ENCODE measurements at regions not wholly inside any gene's neighbourhood (a gene's known extent, or its start where the extent isn't known, plus 50 kb on each side); places are given as distances from the start of the nearest gene placed in this dataset.

DNA sequence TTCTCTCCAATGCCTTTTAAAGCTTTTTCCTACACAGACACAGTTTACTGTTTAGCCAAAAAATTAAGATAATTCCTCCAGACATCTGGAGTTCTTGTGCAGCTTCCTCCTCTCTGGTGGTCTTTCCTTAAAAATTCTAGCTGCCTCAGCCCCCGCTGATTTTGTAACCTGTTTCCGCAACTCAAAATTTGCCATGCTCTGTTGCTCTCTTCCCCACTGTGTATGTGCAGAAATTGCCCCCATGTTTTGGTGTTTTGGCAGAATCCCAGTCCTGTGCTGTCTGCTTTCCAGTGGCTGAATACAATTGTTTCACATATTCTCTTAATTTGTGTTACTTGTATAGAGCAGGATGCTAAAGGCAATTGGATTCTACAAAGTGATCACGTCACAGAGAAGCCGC is 151.7 kb upstream of the PRSS1 start:
- Histone ChIP-seq H3F3A (ENCODE audit: insufficient read depth, low read depth) (no peaks in the 10 kb centered on the region), H3K4me3 (no peak overlapping the region), H3K4me2 (no peak overlapping the region), H4K20me1 (ENCODE audit: insufficient read depth) (no peaks in the 10 kb centered on the region), H3K4me1 (replicated peaks; ENCODE audit: insufficient read depth) (no peaks in the 10 kb centered on the region), H3K9me3 (ENCODE audit: insufficient read depth, low read depth) (no peaks in the 10 kb centered on the region), H3K9me2 (ENCODE audit: insufficient read depth) (no peaks in the 10 kb centered on the region), H3K27ac (no peak overlapping the region), H2AFZ (no peak overlapping the region), H3K36me3 (ENCODE audit: low read depth) (no peaks in the 10 kb centered on the region), H3K79me2 (ENCODE audit: low read depth) (no peaks in the 10 kb centered on the region), H3K27me3 (ENCODE audit: insufficient read depth, low read depth) (no peaks in the 10 kb centered on the region)
- CTCF ChIA-PET: interaction anchor here (1.0 kb wide), 1 partner anchor 10 kb away, joined by 4 read pairs; no protein-coding TSS in a partner anchor
- BruUV-seq (replicated peaks): no TSS peak
- POLR2A ChIA-PET (ENCODE audit: unreplicated experiment): no interaction called here
- TF ChIP-seq EZH2 (IDR thresholded peaks at IDR 0.05; ENCODE audit: low read depth): no peak
- TF ChIP-seq, protein P1, sequence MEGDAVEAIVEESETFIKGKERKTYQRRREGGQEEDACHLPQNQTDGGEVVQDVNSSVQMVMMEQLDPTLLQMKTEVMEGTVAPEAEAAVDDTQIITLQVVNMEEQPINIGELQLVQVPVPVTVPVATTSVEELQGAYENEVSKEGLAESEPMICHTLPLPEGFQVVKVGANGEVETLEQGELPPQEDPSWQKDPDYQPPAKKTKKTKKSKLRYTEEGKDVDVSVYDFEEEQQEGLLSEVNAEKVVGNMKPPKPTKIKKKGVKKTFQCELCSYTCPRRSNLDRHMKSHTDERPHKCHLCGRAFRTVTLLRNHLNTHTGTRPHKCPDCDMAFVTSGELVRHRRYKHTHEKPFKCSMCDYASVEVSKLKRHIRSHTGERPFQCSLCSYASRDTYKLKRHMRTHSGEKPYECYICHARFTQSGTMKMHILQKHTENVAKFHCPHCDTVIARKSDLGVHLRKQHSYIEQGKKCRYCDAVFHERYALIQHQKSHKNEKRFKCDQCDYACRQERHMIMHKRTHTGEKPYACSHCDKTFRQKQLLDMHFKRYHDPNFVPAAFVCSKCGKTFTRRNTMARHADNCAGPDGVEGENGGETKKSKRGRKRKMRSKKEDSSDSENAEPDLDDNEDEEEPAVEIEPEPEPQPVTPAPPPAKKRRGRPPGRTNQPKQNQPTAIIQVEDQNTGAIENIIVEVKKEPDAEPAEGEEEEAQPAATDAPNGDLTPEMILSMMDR (conservative IDR thresholded peaks at IDR 0.05): no peak
- intact Hi-C loops (cut with micrococcal nuclease; ENCODE audit: unreplicated experiment): no loop called here
- DNase-seq: no peak

DNA sequence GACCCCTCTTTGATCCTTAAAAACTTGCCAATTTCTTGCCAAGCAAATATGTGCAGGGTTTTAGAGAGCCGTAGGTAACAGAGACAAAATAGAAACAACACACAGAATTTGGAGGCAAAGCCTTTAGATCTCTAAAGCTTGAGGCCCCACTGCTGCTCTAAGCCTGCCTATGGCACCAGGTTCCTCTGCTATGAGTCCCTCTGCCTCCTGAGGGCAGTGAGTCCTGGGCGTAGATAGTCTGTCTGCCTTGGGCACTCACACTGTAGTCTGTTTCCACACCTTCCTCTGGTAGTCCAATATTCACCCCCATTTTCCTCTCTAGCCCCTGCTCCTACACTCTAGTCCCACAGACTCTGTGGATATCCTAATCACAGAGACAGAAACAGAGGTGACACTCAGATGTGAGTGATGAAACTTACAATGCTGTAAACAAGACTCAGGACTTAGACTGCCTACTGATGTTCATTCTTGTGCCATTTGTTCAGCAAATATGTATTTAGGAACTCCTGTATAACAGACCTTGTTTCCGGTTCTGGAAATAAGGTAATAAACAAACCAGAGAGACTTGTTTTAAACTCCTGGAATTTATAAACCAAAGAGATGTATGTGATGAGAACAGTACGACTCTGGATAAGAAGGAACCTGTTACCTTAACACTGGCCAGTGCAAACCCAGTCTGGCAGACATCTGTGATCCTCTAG is 153.3 kb upstream of the PRSS1 start:
- intact Hi-C loops (cut with micrococcal nuclease; ENCODE audit: unreplicated experiment): no loop called here
- no TSS peak for BruUV-seq (replicated peaks)
- Histone ChIP-seq H3F3A (ENCODE audit: insufficient read depth, low read depth) (no peaks in the 10 kb centered on the region), H3K79me2 (ENCODE audit: low read depth) (no peaks in the 10 kb centered on the region), H2AFZ (peak overlapping the region; percentile 14; the same call in 1 of the 2 replicates), H3K4me3 (no peak overlapping the region), H3K9me2 (ENCODE audit: insufficient read depth) (no peaks in the 10 kb centered on the region), H4K20me1 (ENCODE audit: insufficient read depth) (no peaks in the 10 kb centered on the region), H3K27ac (no peak overlapping the region), H3K4me1 (replicated peaks; ENCODE audit: insufficient read depth) (no peaks in the 10 kb centered on the region), H3K27me3 (ENCODE audit: insufficient read depth, low read depth) (no peaks in the 10 kb centered on the region), H3K4me2 (no peak overlapping the region), H3K36me3 (ENCODE audit: low read depth) (no peaks in the 10 kb centered on the region), H3K9me3 (ENCODE audit: insufficient read depth, low read depth) (no peaks in the 10 kb centered on the region)
- CTCF ChIA-PET: no interaction called here
- POLR2A ChIA-PET (ENCODE audit: unreplicated experiment): no interaction called here
- no peak for TF ChIP-seq EZH2 (IDR thresholded peaks at IDR 0.05; ENCODE audit: low read depth)
- TF ChIP-seq, protein P1 (conservative IDR thresholded peaks at IDR 0.05): no peak
- no peak for DNase-seq

DNA sequence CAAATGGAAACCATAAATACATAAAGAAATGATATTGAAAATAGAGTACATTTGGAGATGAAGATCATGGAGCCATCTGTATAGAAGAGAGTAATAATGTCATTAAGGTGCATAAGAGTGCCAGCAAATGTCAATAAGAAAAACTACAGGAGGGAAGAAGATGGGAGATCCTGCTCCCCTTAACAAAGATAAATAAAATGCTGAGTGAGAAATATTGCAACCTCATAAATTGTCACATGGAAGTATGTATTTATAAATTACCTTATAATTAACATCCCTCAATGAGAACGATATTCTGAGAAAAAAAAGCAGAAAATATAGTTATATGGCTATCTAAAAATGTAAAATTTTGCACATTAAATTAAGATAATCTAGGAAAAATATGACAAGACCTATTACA is 155.2 kb upstream of the PRSS1 start:
- H3K27me3 ChIP-seq (ENCODE audit: insufficient read depth, low read depth): no peaks in the 10 kb centered on the region
- H3K4me1 ChIP-seq (replicated peaks; ENCODE audit: insufficient read depth): no peaks in the 10 kb centered on the region
- no TSS peak for BruUV-seq (replicated peaks)
- intact Hi-C loops (cut with micrococcal nuclease; ENCODE audit: unreplicated experiment): no loop called here
- no peak overlapping the region for H3K27ac ChIP-seq
- H3K9me2 ChIP-seq (ENCODE audit: insufficient read depth): no peaks in the 10 kb centered on the region
- ChIA-PET CTCF (no interaction called here), POLR2A (ENCODE audit: unreplicated experiment) (no interaction called here)
- H3K36me3 ChIP-seq (ENCODE audit: low read depth): no peaks in the 10 kb centered on the region
- H4K20me1 ChIP-seq (ENCODE audit: insufficient read depth): no peaks in the 10 kb centered on the region
- DNase-seq: no peak
- H3K4me2 ChIP-seq: no peak overlapping the region
- H3F3A ChIP-seq (ENCODE audit: insufficient read depth, low read depth): no peaks in the 10 kb centered on the region
- no peak overlapping the region for H2AFZ ChIP-seq
- H3K4me3 ChIP-seq: no peak overlapping the region
- H3K79me2 ChIP-seq (ENCODE audit: low read depth): no peaks in the 10 kb centered on the region
- H3K9me3 ChIP-seq (ENCODE audit: insufficient read depth, low read depth): no peaks in the 10 kb centered on the region
- TF ChIP-seq EZH2 (IDR thresholded peaks at IDR 0.05; ENCODE audit: low read depth): no peak
- TF ChIP-seq, protein P1 (conservative IDR thresholded peaks at IDR 0.05): no peak

All from PC-9 (cell line).